Activated T-helper 1 cell treated with anti-CD3 and anti-CD28 coated beads, Interleukin-12 subunit alpha, Interleukin-12 subunit beta, Interleukin-2, Interleukin-4 antibody, amounts not matched to agents 30 ng/mL and 10 ng/mL and 1 ng/mL, durations not matched to agents 14 hours and 24 hours and 36 hours (primary cell): ENCODE measurements at regions not wholly inside any gene's neighbourhood (a gene's known extent, or its start where the extent isn't known, plus 50 kb on each side); places are given as distances from the start of the nearest gene placed in this dataset.

ENCODE experiments used
- DNase-seq: peaks from one replicate; pipeline ENCODE4 v3.0.0; 2021; ENCODE audit warnings: low spot score
- H3K27ac Mint-ChIP-seq: one replicate; pipeline ENCODE4 v1.8.0; 2021; ENCODE audit warnings: mild to moderate bottlenecking, mixed read lengths
- H3K27me3 Mint-ChIP-seq: one replicate; pipeline ENCODE4 v1.8.0; 2022; ENCODE audit warnings: mild to moderate bottlenecking, moderate library complexity, mixed read lengths; ENCODE audit not compliant: insufficient read depth
- H3K36me3 Mint-ChIP-seq: one replicate; pipeline ENCODE4 v1.8.0; 2021; ENCODE audit warnings: low read depth, mixed read lengths
- H3K4me1 Mint-ChIP-seq: one replicate; pipeline ENCODE4 v1.8.0; 2021; ENCODE audit warnings: low read depth, mixed read lengths
- H3K4me3 Mint-ChIP-seq: one replicate; pipeline ENCODE4 v1.8.0; 2021; ENCODE audit warnings: mild to moderate bottlenecking, moderate library complexity, mixed read lengths
- H3K9me3 Mint-ChIP-seq: one replicate; pipeline ENCODE4 v1.8.0; 2021; ENCODE audit warnings: mixed read lengths
- intact Hi-C: fragments of 100-400 bp; cut with micrococcal nuclease; formaldehyde crosslinking; loops from one replicate; pipeline ENCODE4 v1.15.1; 2024

DNA sequence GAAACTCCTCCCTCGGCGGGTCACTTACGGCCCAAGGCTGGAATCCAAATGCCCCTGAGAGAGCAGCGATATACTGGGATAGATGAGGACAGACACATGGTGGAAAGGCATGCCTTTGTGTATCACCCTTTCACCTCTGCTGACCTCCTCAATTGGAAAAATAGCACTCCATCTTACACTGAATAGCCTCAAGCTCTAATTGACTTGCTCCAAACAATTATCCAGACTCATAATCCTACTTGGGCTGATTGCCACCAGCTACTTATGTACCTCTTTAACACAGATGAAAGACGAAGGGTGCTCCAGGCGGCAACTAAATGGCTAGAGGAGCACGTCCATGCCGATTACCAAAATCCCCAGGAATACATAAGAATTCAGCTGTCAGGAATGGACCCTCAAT is 1142.2 kb downstream of the ARAP2 start:
- Mint-ChIP-seq H3K4me1 (no peaks in the 10 kb centered on the region), H3K27ac (no peak overlapping the region), H3K4me3 (no peak overlapping the region), H3K27me3 (no peaks in the 10 kb centered on the region), H3K9me3 (peaks cover 6% of the 10 kb centered on the region), H3K36me3 (no peaks in the 10 kb centered on the region)
- intact Hi-C loops, result no loop called here
- DNase-seq, result no peak

DNA sequence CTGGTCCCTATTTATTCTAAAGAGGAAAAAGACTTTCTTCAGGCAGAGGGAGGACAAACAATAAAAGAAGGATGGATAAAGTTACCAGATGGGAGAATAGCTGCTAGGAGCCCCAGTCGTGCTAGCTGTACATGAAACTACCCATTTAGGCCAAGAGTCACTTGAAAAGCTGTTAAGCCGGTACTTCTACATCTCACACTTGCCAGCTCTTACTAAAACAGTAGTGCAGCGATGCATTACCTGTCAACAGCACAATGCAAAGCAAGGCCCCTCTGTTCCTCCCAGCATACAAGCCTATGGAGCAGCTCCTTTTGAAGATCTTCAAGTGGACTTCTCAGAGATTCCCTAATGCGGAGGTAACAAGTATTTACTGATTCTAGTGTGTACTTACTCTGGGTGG is 1138.8 kb downstream of the ARAP2 start:
- no peaks in the 10 kb centered on the region for H3K36me3 Mint-ChIP-seq
- no peak overlapping the region for H3K27ac Mint-ChIP-seq
- no peak for DNase-seq
- H3K27me3 Mint-ChIP-seq, result no peaks in the 10 kb centered on the region
- no peaks in the 10 kb centered on the region for H3K4me1 Mint-ChIP-seq
- H3K9me3 Mint-ChIP-seq, result peaks cover 6% of the 10 kb centered on the region
- H3K4me3 Mint-ChIP-seq, result no peak overlapping the region
- intact Hi-C loops, result no loop called here

DNA sequence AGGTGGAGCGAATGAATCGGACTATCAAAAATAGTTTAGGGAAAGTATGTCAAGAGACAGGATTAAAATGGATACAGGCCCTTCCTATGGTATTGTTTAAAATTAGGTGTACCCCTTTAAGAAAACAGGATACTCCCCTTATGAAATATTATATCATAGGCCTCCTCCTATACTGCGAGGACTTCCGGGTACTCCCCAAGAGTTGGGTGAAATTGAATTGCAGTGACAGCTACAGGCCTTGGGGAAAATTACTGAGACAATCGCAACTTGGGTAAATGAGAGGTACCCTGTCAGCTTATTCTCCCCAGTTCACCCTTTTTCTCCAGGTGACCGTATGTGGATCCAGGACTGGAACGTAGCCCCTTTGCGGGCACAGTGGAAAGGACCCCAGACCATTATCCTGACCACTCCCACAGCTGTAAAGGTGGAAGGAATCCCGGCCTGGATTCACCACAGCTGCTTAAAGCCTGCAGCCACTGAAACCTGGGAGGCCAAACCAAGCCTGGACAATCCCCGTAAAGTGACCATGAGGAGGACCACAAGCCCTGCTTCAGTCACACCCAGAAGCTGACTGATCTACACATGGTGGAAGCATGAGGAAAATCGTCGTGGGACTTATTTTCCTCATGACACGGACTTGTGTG is 1138.1 kb downstream of the ARAP2 start:
- no peak for DNase-seq
- Mint-ChIP-seq H3K4me1 (no peaks in the 10 kb centered on the region), H3K27me3 (no peaks in the 10 kb centered on the region), H3K4me3 (no peak overlapping the region), H3K9me3 (peaks cover 5% of the 10 kb centered on the region), H3K36me3 (no peaks in the 10 kb centered on the region), H3K27ac (no peak overlapping the region)
- intact Hi-C loops, result no loop called here

DNA sequence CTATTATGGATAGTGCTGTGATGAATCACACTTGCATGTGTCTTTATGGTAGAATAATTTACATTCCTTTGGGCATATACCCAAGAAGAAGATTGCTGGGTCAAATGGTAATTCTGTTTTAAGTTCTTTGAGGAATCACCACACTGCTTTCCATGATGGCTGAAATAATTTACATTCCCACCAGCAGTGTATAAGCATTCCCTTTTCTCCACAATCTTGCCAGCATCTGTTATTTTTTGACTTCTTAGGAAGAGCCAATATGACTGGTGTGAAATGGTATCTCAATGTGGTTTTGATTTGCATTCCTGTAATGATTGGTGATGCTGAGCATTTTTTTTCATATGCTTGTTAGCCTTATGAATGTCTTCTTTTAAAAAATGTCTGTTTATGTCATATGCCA is 1120.2 kb downstream of the ARAP2 start:
- H3K4me1 Mint-ChIP-seq, result no peaks in the 10 kb centered on the region
- H3K4me3 Mint-ChIP-seq, result no peak overlapping the region
- no peak overlapping the region for H3K27ac Mint-ChIP-seq
- H3K27me3 Mint-ChIP-seq, result no peaks in the 10 kb centered on the region
- H3K36me3 Mint-ChIP-seq, result no peaks in the 10 kb centered on the region
- H3K9me3 Mint-ChIP-seq, result no peaks in the 10 kb centered on the region
- DNase-seq, result no peak
- intact Hi-C loops, result no loop called here

DNA sequence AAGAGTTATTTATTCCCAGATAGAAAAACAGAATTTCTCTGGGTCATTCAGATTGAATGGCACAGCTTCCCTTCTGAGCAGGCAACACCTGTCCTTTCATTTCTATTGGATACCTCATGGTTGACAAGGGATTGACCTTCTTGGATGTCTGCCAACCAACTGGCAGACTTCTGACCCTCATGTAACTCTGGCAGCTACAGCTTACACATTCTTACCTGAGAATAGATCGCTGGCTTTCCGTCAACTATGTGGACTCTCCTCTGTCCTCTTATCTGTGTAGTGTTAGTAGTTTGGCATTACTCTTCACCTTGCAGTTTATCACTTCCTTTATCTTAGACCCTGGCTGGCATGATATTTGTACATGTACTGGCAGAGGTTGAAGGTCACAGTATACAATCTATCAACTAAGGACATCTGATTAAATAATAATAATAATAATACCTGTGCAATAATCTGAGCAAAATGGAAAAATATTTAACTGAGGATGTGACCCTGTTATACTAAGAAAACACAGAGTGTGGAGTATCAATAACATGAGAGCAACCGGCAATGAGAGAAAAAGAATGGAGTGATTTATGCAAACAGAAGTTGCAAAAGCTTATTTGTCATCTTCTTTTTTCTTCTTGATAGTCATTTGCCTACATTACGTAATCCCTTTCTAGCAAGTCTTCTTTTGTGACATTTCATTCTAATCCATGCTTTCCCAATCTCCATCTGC is 1118.2 kb downstream of the ARAP2 start:
- Mint-ChIP-seq H3K4me3 (no peak overlapping the region), H3K27ac (no peak overlapping the region), H3K9me3 (no peaks in the 10 kb centered on the region), H3K27me3 (no peaks in the 10 kb centered on the region), H3K4me1 (no peaks in the 10 kb centered on the region), H3K36me3 (no peaks in the 10 kb centered on the region)
- no peak for DNase-seq
- intact Hi-C loops, result no loop called here

DNA sequence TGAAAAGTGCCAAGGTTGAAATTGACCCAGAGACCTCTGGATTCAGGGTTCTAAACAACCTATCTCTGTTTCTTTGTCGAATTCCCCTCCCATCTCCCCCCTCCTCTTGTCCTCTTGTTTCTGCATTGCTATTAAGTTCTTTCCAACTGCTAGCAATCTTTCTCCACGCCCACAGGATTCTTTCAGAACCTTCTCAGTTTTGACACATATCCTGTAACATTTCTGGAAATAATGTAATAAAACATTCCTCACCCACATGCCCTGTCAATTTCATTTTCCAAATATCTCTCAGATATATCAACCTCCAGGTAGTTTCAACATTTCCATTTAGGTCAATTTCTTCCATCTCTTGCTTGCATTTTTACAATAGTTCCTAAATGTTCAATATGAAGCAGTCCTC is 1105.9 kb downstream of the ARAP2 start:
- DNase-seq, result no peak
- no peaks in the 10 kb centered on the region for H3K36me3 Mint-ChIP-seq
- no peak overlapping the region for H3K4me3 Mint-ChIP-seq
- H3K4me1 Mint-ChIP-seq, result no peaks in the 10 kb centered on the region
- H3K27ac Mint-ChIP-seq, result no peak overlapping the region
- H3K9me3 Mint-ChIP-seq, result peaks cover 11% of the 10 kb centered on the region
- H3K27me3 Mint-ChIP-seq, result no peaks in the 10 kb centered on the region
- intact Hi-C loops, result no loop called here

DNA sequence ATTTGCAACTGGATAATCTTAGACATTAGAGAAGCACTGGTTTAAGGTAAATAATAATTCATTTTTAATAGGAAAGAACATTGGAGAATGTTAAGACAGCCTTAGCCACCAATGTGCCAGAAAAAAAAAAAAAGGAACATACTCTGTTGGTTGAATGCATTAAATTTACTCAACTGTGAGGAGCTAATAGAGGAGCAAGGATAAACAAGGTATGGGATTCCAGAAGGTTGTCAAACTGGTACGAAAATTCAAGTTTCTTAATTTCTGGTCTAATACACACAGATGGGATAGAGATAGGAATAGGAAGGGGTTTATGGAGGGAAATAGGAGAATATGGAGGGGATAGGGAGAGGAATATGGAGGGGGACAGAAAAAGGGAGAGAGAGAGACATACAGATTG is 1096.6 kb downstream of the ARAP2 start:
- H3K36me3 Mint-ChIP-seq, result no peaks in the 10 kb centered on the region
- no peak for DNase-seq
- H3K4me1 Mint-ChIP-seq, result no peaks in the 10 kb centered on the region
- H3K9me3 Mint-ChIP-seq, result peaks cover 16% of the 10 kb centered on the region
- no peaks in the 10 kb centered on the region for H3K27me3 Mint-ChIP-seq
- no peak overlapping the region for H3K27ac Mint-ChIP-seq
- no peak overlapping the region for H3K4me3 Mint-ChIP-seq
- intact Hi-C loops, result no loop called here

DNA sequence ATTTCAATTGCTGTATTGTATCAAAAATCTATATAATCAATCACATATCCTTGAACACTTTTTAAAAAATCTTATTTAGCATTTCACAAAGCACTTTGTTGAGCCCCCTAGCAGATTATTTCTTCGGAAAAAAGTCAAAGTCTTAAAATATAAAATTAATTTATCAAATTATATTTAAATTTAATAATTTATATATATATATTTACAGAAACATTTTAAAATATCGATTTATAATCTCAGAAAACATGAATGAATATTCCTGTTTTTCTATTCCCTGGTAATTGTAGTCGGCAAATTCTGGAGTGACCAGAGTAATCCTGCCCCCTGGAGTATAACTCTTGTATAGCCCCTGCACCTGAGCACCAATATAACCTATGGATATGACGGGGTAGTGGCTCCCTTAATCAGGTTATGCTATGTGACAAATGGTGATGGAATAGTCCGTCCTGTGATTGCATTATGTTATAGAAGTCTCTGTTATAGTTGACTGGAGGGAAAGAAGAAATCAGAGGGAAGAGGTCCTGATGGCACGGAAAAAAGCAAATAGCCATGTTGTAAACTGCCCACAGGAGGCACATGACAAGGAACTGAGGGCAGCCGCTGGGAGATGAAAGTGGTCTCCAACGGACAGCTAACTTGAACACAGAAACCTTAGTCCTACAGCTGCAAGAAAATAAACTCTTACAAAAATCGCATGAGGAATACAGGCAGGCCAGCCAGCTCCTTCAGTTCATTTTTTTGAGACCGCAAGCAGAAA is 1092.3 kb downstream of the ARAP2 start:
- no peak overlapping the region for H3K4me3 Mint-ChIP-seq
- DNase-seq, result no peak
- H3K36me3 Mint-ChIP-seq, result no peaks in the 10 kb centered on the region
- H3K27me3 Mint-ChIP-seq, result no peaks in the 10 kb centered on the region
- no peaks in the 10 kb centered on the region for H3K9me3 Mint-ChIP-seq
- H3K27ac Mint-ChIP-seq, result no peak overlapping the region
- H3K4me1 Mint-ChIP-seq, result no peaks in the 10 kb centered on the region
- intact Hi-C loops, result no loop called here

DNA sequence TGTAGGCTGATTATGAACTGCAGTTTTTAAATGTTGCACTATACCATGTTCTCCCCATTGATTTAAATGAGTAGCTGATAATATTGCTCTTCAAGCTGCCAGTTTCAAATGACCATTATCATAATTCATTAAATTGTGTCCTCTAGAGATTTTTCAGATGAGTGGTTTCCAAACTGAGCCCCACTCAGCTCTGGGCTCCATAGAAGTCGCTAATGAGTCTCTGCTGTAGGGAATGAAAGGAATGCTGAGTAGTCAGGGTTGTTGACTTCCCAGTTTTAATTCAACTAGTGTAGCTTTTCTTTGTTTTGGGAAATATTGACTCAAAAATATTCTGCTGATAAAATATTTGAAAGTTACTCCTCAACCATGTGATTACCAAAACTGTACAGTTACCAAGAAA is 1081.1 kb downstream of the ARAP2 start:
- H3K4me1 Mint-ChIP-seq, result no peaks in the 10 kb centered on the region
- DNase-seq, result no peak
- H3K27ac Mint-ChIP-seq, result no peak overlapping the region
- H3K9me3 Mint-ChIP-seq, result no peaks in the 10 kb centered on the region
- intact Hi-C loops, result no loop called here
- H3K4me3 Mint-ChIP-seq, result no peak overlapping the region
- H3K27me3 Mint-ChIP-seq, result no peaks in the 10 kb centered on the region
- no peaks in the 10 kb centered on the region for H3K36me3 Mint-ChIP-seq

DNA sequence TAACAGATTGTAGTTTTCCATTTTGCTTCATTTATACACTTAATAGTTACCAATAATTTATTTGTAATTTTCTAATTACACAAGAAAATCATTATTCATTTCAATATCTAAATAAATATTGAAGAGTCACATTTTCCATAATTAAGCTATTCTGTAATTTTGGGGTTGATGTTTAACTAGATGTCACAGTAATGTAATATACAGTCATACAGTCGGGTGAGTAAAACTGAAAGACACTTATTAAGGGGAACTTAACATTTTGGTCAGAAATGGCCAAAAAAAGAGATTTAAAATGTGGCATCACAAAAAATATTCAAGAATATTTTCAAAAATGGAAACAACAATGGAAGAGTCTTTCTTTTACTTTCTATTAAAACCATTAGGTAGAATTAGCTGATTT is 1080.3 kb downstream of the ARAP2 start:
- no peak overlapping the region for H3K4me3 Mint-ChIP-seq
- H3K36me3 Mint-ChIP-seq, result no peaks in the 10 kb centered on the region
- H3K27me3 Mint-ChIP-seq, result no peaks in the 10 kb centered on the region
- H3K9me3 Mint-ChIP-seq, result no peaks in the 10 kb centered on the region
- DNase-seq, result no peak
- H3K27ac Mint-ChIP-seq, result no peak overlapping the region
- intact Hi-C loops, result no loop called here
- H3K4me1 Mint-ChIP-seq, result no peaks in the 10 kb centered on the region

DNA sequence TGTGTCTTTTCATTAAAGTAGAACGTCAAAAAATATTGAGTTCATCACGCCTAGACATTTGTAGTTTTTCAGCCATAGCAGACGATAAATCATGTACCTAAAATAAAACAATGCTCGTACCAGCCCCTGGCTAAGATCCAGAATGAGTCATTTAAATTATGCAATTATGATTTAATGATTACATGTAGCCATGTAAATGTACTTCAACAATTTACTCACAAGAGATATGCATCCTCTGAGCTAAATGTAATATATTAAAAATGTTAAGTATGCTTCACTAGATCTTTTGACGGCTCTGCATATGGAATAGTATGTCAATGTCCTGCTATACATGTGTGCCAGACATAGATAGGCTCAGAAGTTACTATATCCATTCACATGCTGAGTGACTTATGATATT is 1077.8 kb downstream of the ARAP2 start:
- Mint-ChIP-seq H3K27me3 (no peaks in the 10 kb centered on the region), H3K27ac (no peak overlapping the region)
- intact Hi-C loops, result no loop called here

DNA sequence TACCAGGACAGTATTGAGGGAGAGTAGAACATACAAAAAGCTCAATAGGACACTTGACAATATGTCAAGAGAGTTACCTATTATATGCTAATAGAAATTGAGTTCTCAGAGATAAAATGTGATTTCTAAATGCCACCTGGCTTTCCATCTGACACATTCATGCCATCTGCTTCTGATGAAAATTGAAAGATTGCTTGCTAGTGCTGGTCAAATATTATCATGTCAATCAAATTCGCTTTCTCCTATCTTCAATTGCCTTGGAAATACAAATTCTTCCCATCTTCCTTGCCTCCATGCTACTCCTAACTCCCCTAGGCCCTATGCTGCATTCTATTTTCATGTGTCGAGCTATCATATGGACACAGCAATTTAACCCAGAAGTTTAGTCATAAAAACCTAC is 1076.9 kb downstream of the ARAP2 start:
- no peaks in the 10 kb centered on the region for H3K36me3 Mint-ChIP-seq
- H3K4me3 Mint-ChIP-seq, result no peak overlapping the region
- H3K27me3 Mint-ChIP-seq, result no peaks in the 10 kb centered on the region
- intact Hi-C loops, result no loop called here
- no peak for DNase-seq
- no peak overlapping the region for H3K27ac Mint-ChIP-seq
- peaks cover 2% of the 10 kb centered on the region for H3K9me3 Mint-ChIP-seq
- no peaks in the 10 kb centered on the region for H3K4me1 Mint-ChIP-seq

More for the DNA sequence above, 1077.8 kb downstream of the ARAP2 start:
- Mint-ChIP-seq H3K4me3 (no peak overlapping the region), H3K36me3 (no peaks in the 10 kb centered on the region), H3K4me1 (no peaks in the 10 kb centered on the region), H3K9me3 (no peaks in the 10 kb centered on the region)
- no peak for DNase-seq

DNA sequence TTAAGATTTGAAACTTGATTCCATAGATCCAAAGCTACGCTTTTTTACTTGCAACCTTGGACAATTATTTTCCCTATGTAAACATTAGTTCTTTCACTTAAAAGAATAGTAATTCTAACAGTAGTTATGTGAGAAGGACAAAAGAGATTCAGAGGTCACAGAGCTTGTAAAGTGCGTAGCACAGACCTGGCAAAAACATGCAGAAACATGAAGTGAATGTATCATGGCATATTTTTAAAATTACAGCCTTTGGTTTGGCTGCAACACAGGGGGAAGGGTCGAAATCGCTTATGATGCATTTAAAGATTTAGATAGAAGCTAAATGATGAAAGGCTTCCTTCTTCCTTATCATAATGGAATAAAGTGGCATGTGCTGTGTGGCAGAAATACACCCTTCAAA is 1068.8 kb downstream of the ARAP2 start:
- no peak overlapping the region for H3K27ac Mint-ChIP-seq
- no peaks in the 10 kb centered on the region for H3K36me3 Mint-ChIP-seq
- intact Hi-C loops, result no loop called here
- no peak for DNase-seq
- no peaks in the 10 kb centered on the region for H3K27me3 Mint-ChIP-seq
- H3K4me3 Mint-ChIP-seq, result no peak overlapping the region
- H3K4me1 Mint-ChIP-seq, result no peaks in the 10 kb centered on the region
- peaks cover 5% of the 10 kb centered on the region for H3K9me3 Mint-ChIP-seq
